ENCODE measurements at regions not wholly inside any gene's neighbourhood (a gene's known extent, or its start where the extent isn't known, plus 50 kb on each side); places are given as distances from the start of the nearest gene placed in this dataset.

DNA sequence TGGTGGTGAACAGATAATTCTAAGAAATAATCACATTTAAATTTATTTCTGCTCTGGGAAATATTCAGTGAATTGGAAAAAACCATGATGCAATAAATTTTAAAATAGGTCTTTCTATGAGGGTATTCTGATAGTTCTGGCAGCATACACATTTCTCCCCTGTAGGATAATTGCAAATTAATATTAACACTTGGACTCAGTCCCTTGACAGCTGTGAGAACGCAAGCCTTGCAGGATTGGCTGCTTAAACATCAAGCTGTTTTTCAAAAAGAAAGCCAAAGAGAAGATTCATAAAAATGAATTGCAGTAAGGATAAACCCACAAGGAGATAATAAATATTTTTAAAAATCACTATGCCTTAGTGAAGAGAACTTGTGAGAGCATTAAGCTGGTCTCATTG, 180.0 kb downstream of the MTRR start:
- Mint-ChIP-seq H3K4me1 (ENCODE audit: low read depth) (no peaks in the 10 kb centered on the region), H3K9me3 (peaks cover 20% of the 10 kb centered on the region; the same call in 1 of the 2 replicates), H3K4me3 (no peak overlapping the region), H3K36me3 (ENCODE audit: low read depth) (no peaks in the 10 kb centered on the region), H3K27me3 (ENCODE audit: insufficient read depth) (no peaks in the 10 kb centered on the region), H3K27ac (no peak overlapping the region)
- TF ChIP-seq, protein P1, sequence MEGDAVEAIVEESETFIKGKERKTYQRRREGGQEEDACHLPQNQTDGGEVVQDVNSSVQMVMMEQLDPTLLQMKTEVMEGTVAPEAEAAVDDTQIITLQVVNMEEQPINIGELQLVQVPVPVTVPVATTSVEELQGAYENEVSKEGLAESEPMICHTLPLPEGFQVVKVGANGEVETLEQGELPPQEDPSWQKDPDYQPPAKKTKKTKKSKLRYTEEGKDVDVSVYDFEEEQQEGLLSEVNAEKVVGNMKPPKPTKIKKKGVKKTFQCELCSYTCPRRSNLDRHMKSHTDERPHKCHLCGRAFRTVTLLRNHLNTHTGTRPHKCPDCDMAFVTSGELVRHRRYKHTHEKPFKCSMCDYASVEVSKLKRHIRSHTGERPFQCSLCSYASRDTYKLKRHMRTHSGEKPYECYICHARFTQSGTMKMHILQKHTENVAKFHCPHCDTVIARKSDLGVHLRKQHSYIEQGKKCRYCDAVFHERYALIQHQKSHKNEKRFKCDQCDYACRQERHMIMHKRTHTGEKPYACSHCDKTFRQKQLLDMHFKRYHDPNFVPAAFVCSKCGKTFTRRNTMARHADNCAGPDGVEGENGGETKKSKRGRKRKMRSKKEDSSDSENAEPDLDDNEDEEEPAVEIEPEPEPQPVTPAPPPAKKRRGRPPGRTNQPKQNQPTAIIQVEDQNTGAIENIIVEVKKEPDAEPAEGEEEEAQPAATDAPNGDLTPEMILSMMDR (IDR thresholded peaks at IDR 0.05) = no peak
- DNase-seq = no peak

DNA sequence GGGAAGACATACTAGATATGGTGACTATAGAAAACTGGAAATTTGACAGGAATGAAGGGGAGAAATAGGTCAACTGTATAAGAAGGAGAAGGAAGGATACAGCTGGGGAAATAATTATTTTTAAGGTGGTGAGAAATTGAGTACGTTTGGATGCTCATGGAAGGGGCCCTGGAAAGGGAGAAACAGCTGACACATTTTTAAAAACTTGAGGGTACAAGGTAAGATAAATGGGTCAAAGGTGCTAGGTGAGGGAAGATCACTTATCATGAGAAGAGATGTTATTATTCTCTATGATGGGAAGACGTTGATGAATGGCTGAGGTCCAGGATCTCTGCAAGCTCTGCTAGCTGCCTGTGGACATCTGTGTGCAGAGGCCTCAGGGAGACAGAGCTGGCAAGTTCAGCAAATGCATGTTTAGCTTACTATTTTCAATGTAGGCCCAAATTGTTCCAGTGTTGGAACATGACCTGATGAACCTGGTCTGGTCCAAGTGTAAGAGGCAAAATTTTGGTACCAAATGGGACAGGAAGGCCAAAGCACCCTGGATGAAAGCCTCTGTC, 181.7 kb downstream of the MTRR start:
- TF ChIP-seq, protein P1 (IDR thresholded peaks at IDR 0.05) = no peak
- H3K36me3 Mint-ChIP-seq (ENCODE audit: low read depth) = no peaks in the 10 kb centered on the region
- peaks cover 16% of the 10 kb centered on the region; the same call in 1 of the 2 replicates for H3K9me3 Mint-ChIP-seq
- H3K27ac Mint-ChIP-seq = no peak overlapping the region
- H3K4me3 Mint-ChIP-seq = no peak overlapping the region
- H3K27me3 Mint-ChIP-seq (ENCODE audit: insufficient read depth) = no peaks in the 10 kb centered on the region
- DNase-seq = no peak
- no peaks in the 10 kb centered on the region for H3K4me1 Mint-ChIP-seq (ENCODE audit: low read depth)

DNA sequence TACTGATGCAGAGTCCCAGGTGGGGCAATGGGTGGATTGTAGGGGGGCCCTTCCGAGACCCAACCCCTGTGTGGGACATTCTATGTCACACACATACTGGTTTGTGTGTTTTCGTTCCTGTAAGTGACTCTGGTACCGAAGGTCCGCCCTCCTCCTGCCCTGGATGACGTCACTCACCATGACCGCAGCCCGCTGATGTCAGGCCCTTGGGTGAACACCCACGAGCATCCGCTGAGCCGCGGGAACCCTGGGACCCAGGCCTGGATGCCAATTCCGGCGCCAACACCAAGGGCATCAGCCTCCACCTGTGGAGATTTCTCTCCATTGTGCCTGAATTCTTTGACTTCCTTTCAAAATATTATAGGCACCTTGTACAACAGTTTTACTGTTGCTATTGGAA, 184.3 kb downstream of the MTRR start:
- Mint-ChIP-seq H3K27ac (no peak overlapping the region), H3K4me1 (ENCODE audit: low read depth) (peaks cover 6% of the 10 kb centered on the region; the same call in 1 of the 2 replicates), H3K27me3 (ENCODE audit: insufficient read depth) (peaks cover 1% of the 10 kb centered on the region; the same call in 1 of the 2 replicates), H3K36me3 (ENCODE audit: low read depth) (no peaks in the 10 kb centered on the region), H3K4me3 (no peak overlapping the region), H3K9me3 (peaks cover 16% of the 10 kb centered on the region; the same call in 1 of the 2 replicates)
- TF ChIP-seq, protein P1 (IDR thresholded peaks at IDR 0.05) = no peak
- no peak for DNase-seq

DNA sequence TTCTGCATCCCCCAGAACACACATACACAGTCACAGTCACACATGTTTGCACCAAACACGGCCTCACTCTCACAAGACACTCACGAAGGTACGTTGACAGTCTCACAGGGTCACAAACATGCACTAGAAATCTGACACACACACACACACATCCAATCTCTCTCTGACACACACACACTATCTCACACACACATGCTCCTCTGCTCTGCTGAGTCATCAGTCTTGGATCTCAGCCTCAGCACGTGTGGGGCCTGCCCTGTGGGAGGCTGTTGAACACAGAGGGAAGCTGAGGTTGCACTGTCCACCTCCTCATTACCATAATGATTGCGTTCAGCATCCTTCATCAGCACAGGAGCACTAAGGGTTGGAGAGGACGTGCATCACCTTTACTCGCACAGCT, 188.8 kb downstream of the MTRR start:
- no peak for DNase-seq

DNA sequence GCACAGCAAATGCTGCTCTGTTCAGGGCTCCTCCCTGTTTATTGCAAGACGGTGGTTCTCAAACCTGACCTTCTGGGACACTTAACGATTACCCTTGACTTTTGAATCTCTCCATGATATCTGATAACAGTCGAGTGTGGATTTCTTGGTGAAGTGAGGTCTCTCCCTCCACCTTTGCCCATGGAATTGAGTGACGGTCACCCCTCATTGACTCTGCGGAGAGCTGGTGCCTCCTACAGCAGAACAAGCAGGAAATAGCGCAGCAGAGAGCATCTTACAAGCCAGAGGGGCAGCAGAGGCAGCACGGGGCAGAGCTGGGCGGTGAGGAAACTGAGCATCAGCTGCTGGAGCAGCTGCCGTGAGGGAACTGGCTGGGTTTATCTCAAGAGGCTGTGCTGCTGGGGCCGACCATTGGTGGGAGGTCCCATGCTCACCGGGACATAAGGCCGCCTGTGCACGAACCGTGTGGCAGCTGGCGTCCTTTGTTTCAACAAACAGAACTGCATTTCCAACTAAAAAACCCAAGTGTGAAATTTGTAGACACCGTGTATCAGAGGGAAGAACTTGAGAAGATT, 189.8 kb downstream of the MTRR start:
- Mint-ChIP-seq H3K9me3 (peaks cover 5% of the 10 kb centered on the region; the same call in 1 of the 2 replicates), H3K36me3 (ENCODE audit: low read depth) (no peaks in the 10 kb centered on the region), H3K4me1 (ENCODE audit: low read depth) (peaks cover 6% of the 10 kb centered on the region; the same call in 1 of the 2 replicates), H3K4me3 (no peak overlapping the region), H3K27ac (no peak overlapping the region), H3K27me3 (ENCODE audit: insufficient read depth) (peaks cover 3% of the 10 kb centered on the region; the same call in 1 of the 2 replicates)
- DNase-seq = no peak
- TF ChIP-seq, protein P1 (IDR thresholded peaks at IDR 0.05) = no peak

More for the DNA sequence above, 188.8 kb downstream of the MTRR start:
- TF ChIP-seq, protein P1 (IDR thresholded peaks at IDR 0.05) = no peak
- Mint-ChIP-seq H3K4me1 (ENCODE audit: low read depth) (peaks cover 6% of the 10 kb centered on the region; the same call in 1 of the 2 replicates), H3K27ac (no peak overlapping the region), H3K27me3 (ENCODE audit: insufficient read depth) (peaks cover 3% of the 10 kb centered on the region; the same call in 1 of the 2 replicates), H3K4me3 (no peak overlapping the region), H3K9me3 (peaks cover 5% of the 10 kb centered on the region; the same call in 1 of the 2 replicates), H3K36me3 (ENCODE audit: low read depth) (no peaks in the 10 kb centered on the region)
